D721Med (cell line): ENCODE measurements at regions not wholly inside any gene's neighbourhood (a gene's known extent, or its start where the extent isn't known, plus 50 kb on each side); places are given as distances from the start of the nearest gene placed in this dataset.

Source experiments
- DNase-seq: peaks from one replicate; pipeline ENCODE4 v3.0.0; 2011; ENCODE audit warnings: low spot score; ENCODE audit not compliant: insufficient read length
- FAIRE-seq: peaks from 2 replicates; lab custom pipeline; 2011; peaks lifted over from hg19 to GRCh38; lab: Jason Lieb, UNC
- CTCF ChIP-seq: IDR thresholded peaks from 2 replicates; pipeline ENCODE4 v1.5.1; 2012; ENCODE audit warnings: mild to moderate bottlenecking, control low read depth; ENCODE audit not compliant: insufficient read depth; ENCODE audit errors: missing control alignments

GRCh38 chr12:73181244-73181643 lies 909.1 kb downstream of the TRHDE start:
- FAIRE-seq = no peak
- no peak for TF ChIP-seq CTCF
- no peak for DNase-seq

- DNase-seq (no peak), FAIRE-seq (no peak)
- TF ChIP-seq CTCF = no peak
Measured at GRCh38 chr12:73185403-73185802, 913.2 kb downstream of the TRHDE start.

GRCh38 chr12:73186272-73186671 lies 914.1 kb downstream of the TRHDE start:
- TF ChIP-seq CTCF = no peak
- no peak for FAIRE-seq
- DNase-seq = no peak

GRCh38 chr12:73187765-73188164 lies 915.6 kb downstream of the TRHDE start:
- FAIRE-seq = no peak
- no peak for DNase-seq

GRCh38 chr12:73210548-73211204 lies 938.5 kb downstream of the TRHDE start:
- no peak for FAIRE-seq

More at GRCh38 chr12:73187765-73188164, 915.6 kb downstream of the TRHDE start:
- no peak for TF ChIP-seq CTCF

GRCh38 chr12:73220951-73221350 lies 948.8 kb downstream of the TRHDE start:
- FAIRE-seq = no peak
- DNase-seq = no peak
- TF ChIP-seq CTCF = no peak

More at GRCh38 chr12:73210548-73211204, 938.5 kb downstream of the TRHDE start:
- no peak for TF ChIP-seq CTCF
- no peak for DNase-seq

- DNase-seq = no peak
- no peak for FAIRE-seq
- no peak for TF ChIP-seq CTCF
Measured at GRCh38 chr12:73221398-73221797, 949.2 kb downstream of the TRHDE start.
